SK-N-SH (cell line): ENCODE measurements at regions not wholly inside any gene's neighbourhood (a gene's known extent, or its start where the extent isn't known, plus 50 kb on each side); places are given as distances from the start of the nearest gene placed in this dataset.

Experiments used
- CTCF ChIP-seq: fragments of 200-600 bp; sonication (generic); IDR thresholded peaks from 2 replicates; pipeline ENCODE4 v1.6.1; 2017; ENCODE audit warnings: antibody characterized with exemption, mild to moderate bottlenecking, moderate library complexity
- IRF3 ChIP-seq: fragments of 150-350 bp; IDR thresholded peaks from 2 replicates; pipeline ENCODE4 v1.6.1; 2016; ENCODE audit warnings: mild to moderate bottlenecking, low read depth, low read length
- JUND ChIP-seq: IDR thresholded peaks from 2 replicates; pipeline ENCODE4 v1.4.0; 2012
- NFIC ChIP-seq: IDR thresholded peaks from 2 replicates; pipeline ENCODE4 v1.4.0; 2012; ENCODE audit warnings: borderline replicate concordance
- POLR2AphosphoS5 ChIP-seq: IDR thresholded peaks from 2 replicates; pipeline ENCODE4 v1.6.1; 2012; ENCODE audit warnings: low read depth, low read length
- TCF12 ChIP-seq: IDR thresholded peaks from 2 replicates; pipeline ENCODE4 v1.4.0; 2012
- TEAD4 ChIP-seq: IDR thresholded peaks from 2 replicates; pipeline ENCODE4 v1.4.0; 2012; ENCODE audit warnings: mild to moderate bottlenecking, borderline replicate concordance; ENCODE audit not compliant: insufficient read depth
- YY1 ChIP-seq: IDR thresholded peaks from 2 replicates; pipeline ENCODE4 v1.4.0; 2012; ENCODE audit warnings: low read depth, mild to moderate bottlenecking
- TF ChIP-seq, protein P1 (sequence below): IDR thresholded peaks from 2 replicates; pipeline ENCODE4 v1.6.1; 2012; ENCODE audit warnings: mild to moderate bottlenecking, low read depth, low read length, moderate library complexity

DNA sequence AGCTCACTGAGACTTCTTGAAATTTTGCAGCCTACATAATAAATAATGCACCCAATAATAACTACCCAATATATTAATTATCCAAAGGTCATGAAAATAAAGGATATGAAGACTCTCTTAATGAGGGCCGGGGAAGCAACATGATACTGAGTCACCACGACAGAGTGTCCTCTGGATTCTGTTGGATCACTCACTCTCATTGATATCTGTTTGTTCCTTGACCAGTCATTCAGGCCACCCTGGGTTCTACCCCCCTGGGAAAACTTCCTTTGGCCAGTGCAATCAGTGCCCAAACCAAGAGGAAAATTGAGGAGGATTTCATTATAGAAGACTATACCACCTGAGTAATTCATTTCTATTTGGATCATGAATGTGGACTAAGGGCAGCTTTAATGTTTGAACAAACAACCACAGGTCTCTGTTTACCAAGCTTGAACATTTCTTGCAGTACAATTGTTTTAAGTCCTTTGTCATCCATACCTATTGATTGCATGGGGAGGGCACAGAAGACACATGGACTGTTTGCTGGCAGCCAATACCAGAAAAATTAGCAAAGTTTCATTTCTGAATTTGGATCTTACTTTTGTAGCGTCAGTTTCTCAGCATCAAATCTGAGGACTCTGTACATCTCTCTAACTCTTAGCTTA is 137.2 kb upstream of the FGGY start:
- TF ChIP-seq CTCF (no peak), TEAD4 (no peak), TCF12 (no peak), YY1 (no peak), NFIC (no peak), JUND (no peak), IRF3 (no peak), POLR2AphosphoS5 (no peak)
- TF ChIP-seq, protein P1, sequence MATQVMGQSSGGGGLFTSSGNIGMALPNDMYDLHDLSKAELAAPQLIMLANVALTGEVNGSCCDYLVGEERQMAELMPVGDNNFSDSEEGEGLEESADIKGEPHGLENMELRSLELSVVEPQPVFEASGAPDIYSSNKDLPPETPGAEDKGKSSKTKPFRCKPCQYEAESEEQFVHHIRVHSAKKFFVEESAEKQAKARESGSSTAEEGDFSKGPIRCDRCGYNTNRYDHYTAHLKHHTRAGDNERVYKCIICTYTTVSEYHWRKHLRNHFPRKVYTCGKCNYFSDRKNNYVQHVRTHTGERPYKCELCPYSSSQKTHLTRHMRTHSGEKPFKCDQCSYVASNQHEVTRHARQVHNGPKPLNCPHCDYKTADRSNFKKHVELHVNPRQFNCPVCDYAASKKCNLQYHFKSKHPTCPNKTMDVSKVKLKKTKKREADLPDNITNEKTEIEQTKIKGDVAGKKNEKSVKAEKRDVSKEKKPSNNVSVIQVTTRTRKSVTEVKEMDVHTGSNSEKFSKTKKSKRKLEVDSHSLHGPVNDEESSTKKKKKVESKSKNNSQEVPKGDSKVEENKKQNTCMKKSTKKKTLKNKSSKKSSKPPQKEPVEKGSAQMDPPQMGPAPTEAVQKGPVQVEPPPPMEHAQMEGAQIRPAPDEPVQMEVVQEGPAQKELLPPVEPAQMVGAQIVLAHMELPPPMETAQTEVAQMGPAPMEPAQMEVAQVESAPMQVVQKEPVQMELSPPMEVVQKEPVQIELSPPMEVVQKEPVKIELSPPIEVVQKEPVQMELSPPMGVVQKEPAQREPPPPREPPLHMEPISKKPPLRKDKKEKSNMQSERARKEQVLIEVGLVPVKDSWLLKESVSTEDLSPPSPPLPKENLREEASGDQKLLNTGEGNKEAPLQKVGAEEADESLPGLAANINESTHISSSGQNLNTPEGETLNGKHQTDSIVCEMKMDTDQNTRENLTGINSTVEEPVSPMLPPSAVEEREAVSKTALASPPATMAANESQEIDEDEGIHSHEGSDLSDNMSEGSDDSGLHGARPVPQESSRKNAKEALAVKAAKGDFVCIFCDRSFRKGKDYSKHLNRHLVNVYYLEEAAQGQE = no peak
